Epithelial cell of prostate (primary cell): ENCODE measurements at regions not wholly inside any gene's neighbourhood (a gene's known extent, or its start where the extent isn't known, plus 50 kb on each side); places are given as distances from the start of the nearest gene placed in this dataset.
"Not testable (repeated sequence)": the region's sequence is repeated elsewhere in the genome, so short reads cannot be mapped to it uniquely, and the experiment has no call there.

ENCODE experiments used
- DNase-seq: peaks from one replicate; pipeline ENCODE4 v3.0.0-alpha.2; 2011; ENCODE audit warnings: low read depth, low spot score
- H3K27ac ChIP-seq: fragments of 450-650 bp; 2 replicates; pipeline ENCODE4 v1.5.1; 2017; ENCODE audit warnings: mild to moderate bottlenecking

GRCh38 chr6:81932448-81932847 lies 180.0 kb upstream of the TENT5A start:
- DNase-seq, H3K27ac ChIP-seq: not testable (repeated sequence)

- no peak overlapping the region for H3K27ac ChIP-seq
- no peak for DNase-seq
These were observed 177.3 kb upstream of the TENT5A start for GRCh38 chr6:81929828-81930227.

- DNase-seq: no peak
These were observed 172.7 kb upstream of the TENT5A start for GRCh38 chr6:81925201-81925600.

GRCh38 chr6:81909981-81910900 lies 157.8 kb upstream of the TENT5A start:
- DNase-seq: no peak
- H3K27ac ChIP-seq: no peak overlapping the region

More at GRCh38 chr6:81925201-81925600, 172.7 kb upstream of the TENT5A start:
- H3K27ac ChIP-seq: no peak overlapping the region

GRCh38 chr6:81909162-81909561 lies 156.7 kb upstream of the TENT5A start:
- H3K27ac ChIP-seq: no peak overlapping the region
- no peak for DNase-seq

- DNase-seq: peak; percentile 14
- no peak overlapping the region for H3K27ac ChIP-seq
These were observed 154.3 kb upstream of the TENT5A start for GRCh38 chr6:81906709-81907204.

GRCh38 chr6:81906041-81906440 lies 153.6 kb upstream of the TENT5A start:
- H3K27ac ChIP-seq: no peak overlapping the region
- DNase-seq: no peak

GRCh38 chr6:81901551-81901966 lies 149.1 kb upstream of the TENT5A start:
- DNase-seq: no peak

GRCh38 chr6:81900616-81901015 lies 148.1 kb upstream of the TENT5A start:
- DNase-seq: no peak
- no peak overlapping the region for H3K27ac ChIP-seq

More at GRCh38 chr6:81901551-81901966, 149.1 kb upstream of the TENT5A start:
- H3K27ac ChIP-seq: no peak overlapping the region

GRCh38 chr6:81897793-81898192 lies 145.3 kb upstream of the TENT5A start:
- no peak overlapping the region for H3K27ac ChIP-seq
- no peak for DNase-seq

GRCh38 chr6:81896525-81897503 lies 144.3 kb upstream of the TENT5A start:
- no peak overlapping the region for H3K27ac ChIP-seq
- no peak for DNase-seq

GRCh38 chr6:81895511-81896185 lies 143.2 kb upstream of the TENT5A start:
- H3K27ac ChIP-seq: no peak overlapping the region
- no peak for DNase-seq

- no peak overlapping the region for H3K27ac ChIP-seq
- DNase-seq: no peak
These were observed 142.3 kb upstream of the TENT5A start for GRCh38 chr6:81894788-81895271.

GRCh38 chr6:81894306-81894705 lies 141.8 kb upstream of the TENT5A start:
- DNase-seq: no peak
- no peak overlapping the region for H3K27ac ChIP-seq

- H3K27ac ChIP-seq: no peak overlapping the region
- no peak for DNase-seq
These were observed 140.4 kb upstream of the TENT5A start for GRCh38 chr6:81892891-81893290.

- no peak for DNase-seq
These were observed 139.4 kb upstream of the TENT5A start for GRCh38 chr6:81891874-81892273.

GRCh38 chr6:81890846-81891245 lies 138.4 kb upstream of the TENT5A start:
- H3K27ac ChIP-seq: no peak overlapping the region
- no peak for DNase-seq

More at GRCh38 chr6:81891874-81892273, 139.4 kb upstream of the TENT5A start:
- H3K27ac ChIP-seq: no peak overlapping the region

GRCh38 chr6:81889377-81890053 lies 137.0 kb upstream of the TENT5A start:
- no peak for DNase-seq
- H3K27ac ChIP-seq: no peak overlapping the region

- DNase-seq, H3K27ac ChIP-seq: not testable (repeated sequence)
These were observed 134.4 kb upstream of the TENT5A start for GRCh38 chr6:81886909-81887308.
